Adipocyte (in vitro differentiated cells): ENCODE measurements at regions not wholly inside any gene's neighbourhood (a gene's known extent, or its start where the extent isn't known, plus 50 kb on each side); places are given as distances from the start of the nearest gene placed in this dataset.
A peak's percentile ranks its signal among the peaks of the same experiment; 100 is the strongest.

ENCODE experiments used
- DNase-seq: peaks from one replicate; pipeline ENCODE4 v3.0.0-alpha.2; 2015; ENCODE audit warnings: low read depth
- H3K27me3 ChIP-seq: replicated peaks from 2 replicates; pipeline ENCODE4 v1.7.0; 2013; ENCODE audit warnings: mild to moderate bottlenecking, low read length, moderate library complexity; ENCODE audit not compliant: control insufficient read depth, insufficient read depth
- H3K36me3 ChIP-seq: 2 replicates; pipeline ENCODE4 v1.7.0; 2013; ENCODE audit warnings: low read length, mild to moderate bottlenecking, moderate library complexity; ENCODE audit not compliant: control insufficient read depth, insufficient read depth, severe bottlenecking
- H3K4me1 ChIP-seq: 2 replicates; pipeline ENCODE4 v1.7.0; 2013; ENCODE audit warnings: mild to moderate bottlenecking, low read length, moderate library complexity; ENCODE audit not compliant: control insufficient read depth, insufficient read depth
- H3K4me3 ChIP-seq: 2 replicates; pipeline ENCODE4 v1.7.0; 2013; ENCODE audit warnings: mild to moderate bottlenecking, low read length, moderate library complexity
- H3K9ac ChIP-seq: 2 replicates; pipeline ENCODE4 v1.7.0; 2013; ENCODE audit warnings: mild to moderate bottlenecking, low read length, moderate library complexity
- H3K9me3 ChIP-seq: 2 replicates; pipeline ENCODE4 v1.7.0; 2013; ENCODE audit warnings: mild to moderate bottlenecking, low read length, moderate library complexity; ENCODE audit not compliant: control insufficient read depth

DNA sequence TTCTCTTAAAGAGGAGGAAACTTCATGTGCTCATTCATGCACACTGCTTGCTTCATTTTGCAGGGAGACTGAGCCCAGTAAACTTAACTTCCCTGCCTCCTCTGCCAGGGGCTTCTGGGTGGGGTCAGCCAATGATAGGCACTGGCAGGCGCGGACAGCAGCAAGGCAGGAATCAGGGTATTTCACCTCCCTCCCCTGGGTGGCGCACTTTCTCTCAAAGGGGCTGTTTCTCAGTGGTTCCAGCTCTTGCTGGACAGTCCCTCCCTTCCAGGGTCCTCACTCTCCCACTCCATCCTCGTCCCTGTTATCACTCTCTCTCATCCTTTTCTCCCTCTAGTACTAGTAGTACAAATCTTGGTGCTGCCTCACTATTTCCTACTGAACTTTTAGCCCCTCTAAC is 320.5 kb upstream of the ZNF521 start:
- Histone ChIP-seq H3K9me3 (peaks cover 3% of the 10 kb centered on the region), H3K36me3 (no peaks in the 10 kb centered on the region), H3K9ac (no peak overlapping the region), H3K27me3 (no peaks in the 10 kb centered on the region), H3K4me3 (no peak overlapping the region), H3K4me1 (no peaks in the 10 kb centered on the region)
- DNase-seq: no peak

DNA sequence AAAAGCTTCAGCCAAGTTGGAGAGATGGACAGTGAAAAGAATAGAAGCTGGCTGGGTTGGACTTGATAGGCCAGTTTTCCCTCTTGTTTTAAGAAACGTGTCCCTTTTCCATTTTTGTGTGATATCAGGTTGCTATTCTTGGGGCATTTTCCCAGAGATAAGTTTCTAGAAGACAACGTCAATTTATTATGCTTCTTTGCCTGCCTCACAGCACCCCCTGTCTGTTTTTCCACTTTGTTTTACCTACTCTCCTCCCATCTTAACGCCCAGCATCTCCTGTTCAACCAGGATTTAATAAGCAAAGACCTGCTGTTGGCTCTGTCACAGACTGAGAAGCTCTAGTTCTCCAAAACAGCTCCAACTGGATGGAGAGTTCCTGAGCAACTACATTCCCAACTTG is 317.8 kb upstream of the ZNF521 start:
- Histone ChIP-seq H3K9ac (no peak overlapping the region), H3K36me3 (no peaks in the 10 kb centered on the region), H3K9me3 (peaks cover 3% of the 10 kb centered on the region), H3K4me1 (no peaks in the 10 kb centered on the region), H3K4me3 (no peak overlapping the region), H3K27me3 (no peaks in the 10 kb centered on the region)
- no peak for DNase-seq

DNA sequence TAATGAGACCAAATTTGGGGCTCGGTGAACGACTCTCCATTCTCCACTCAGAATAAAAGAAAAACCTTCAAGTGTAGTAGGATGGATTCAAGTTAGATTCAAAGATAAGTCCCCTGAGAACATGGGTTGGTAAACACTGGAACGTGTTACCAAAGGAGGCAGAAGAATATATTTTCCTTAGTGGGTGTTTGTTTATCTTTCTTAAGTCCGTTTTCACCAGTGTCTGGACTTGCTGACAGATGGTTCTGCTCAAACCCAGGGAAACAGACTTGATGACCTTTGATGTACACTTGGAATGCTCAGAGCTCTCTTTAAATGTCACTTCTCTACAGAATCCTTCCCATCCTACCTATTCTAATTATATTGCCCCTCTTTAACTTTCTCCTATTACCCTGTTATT is 310.3 kb upstream of the ZNF521 start:
- Histone ChIP-seq H3K4me3 (no peak overlapping the region), H3K36me3 (no peaks in the 10 kb centered on the region), H3K9me3 (no peaks in the 10 kb centered on the region), H3K4me1 (no peaks in the 10 kb centered on the region), H3K9ac (no peak overlapping the region), H3K27me3 (no peaks in the 10 kb centered on the region)
- DNase-seq: peak; percentile 43

DNA sequence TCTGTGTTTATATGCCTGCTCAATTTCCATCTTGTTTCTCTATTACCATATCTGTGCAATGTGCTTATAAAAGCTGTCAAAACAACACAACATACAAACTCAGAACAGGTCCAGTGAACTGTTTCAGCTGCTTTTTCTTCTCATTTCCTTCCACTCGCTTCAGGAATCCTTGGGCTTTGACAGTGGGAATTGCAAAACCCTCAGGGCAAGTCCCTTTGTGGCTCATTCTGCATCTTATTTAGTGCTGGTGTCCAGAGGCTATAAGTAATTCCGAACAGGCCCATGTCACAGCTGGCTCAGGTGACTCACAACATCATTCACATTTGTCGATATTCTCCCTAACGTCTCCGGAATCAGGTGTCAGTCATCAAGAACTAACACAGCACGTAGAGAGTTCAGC is 309.9 kb upstream of the ZNF521 start:
- Histone ChIP-seq H3K9ac (no peak overlapping the region), H3K36me3 (no peaks in the 10 kb centered on the region), H3K27me3 (no peaks in the 10 kb centered on the region), H3K4me3 (no peak overlapping the region), H3K9me3 (no peaks in the 10 kb centered on the region), H3K4me1 (no peaks in the 10 kb centered on the region)
- peak; percentile 55 for DNase-seq

DNA sequence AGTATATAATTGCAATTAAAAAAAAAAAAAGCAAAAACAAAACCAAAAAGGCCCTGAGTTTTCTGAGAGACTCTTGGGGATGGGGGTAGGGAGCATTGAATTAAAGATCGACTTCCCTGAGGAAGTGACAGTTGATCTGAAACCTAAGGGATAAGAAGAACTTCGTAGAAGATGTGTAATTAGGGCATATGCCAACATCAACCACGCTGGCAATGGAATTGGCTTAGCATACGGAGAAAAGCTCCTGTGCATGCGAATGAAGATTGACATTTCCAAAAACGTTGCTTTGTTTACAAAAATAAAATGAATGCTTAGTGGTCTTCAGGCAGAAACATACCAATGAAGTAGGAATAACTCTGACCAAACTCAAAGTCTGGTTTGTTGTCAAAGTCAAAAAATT is 307.6 kb upstream of the ZNF521 start:
- H3K9me3 ChIP-seq: no peaks in the 10 kb centered on the region
- H3K4me3 ChIP-seq: no peak overlapping the region
- H3K4me1 ChIP-seq: no peaks in the 10 kb centered on the region
- H3K27me3 ChIP-seq: no peaks in the 10 kb centered on the region
- H3K36me3 ChIP-seq: no peaks in the 10 kb centered on the region
- no peak for DNase-seq
- H3K9ac ChIP-seq: no peak overlapping the region

DNA sequence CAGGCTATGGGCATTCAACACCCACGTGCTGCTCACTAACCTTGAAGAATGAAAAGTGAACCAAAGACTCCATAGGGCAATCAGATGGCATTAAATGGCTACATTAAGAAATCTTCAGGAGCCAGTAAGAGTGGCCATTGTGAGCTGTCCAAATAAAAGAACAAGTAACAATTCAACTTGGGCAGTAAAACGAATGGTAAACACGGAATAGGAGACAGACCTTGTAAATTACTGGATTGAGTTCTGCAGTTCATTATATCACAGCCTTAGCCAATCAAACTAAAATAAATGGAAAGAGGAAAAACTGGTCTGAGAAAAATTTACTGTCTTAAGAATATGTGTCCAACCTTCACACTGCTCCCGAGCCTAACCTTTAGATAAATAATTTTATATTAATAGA is 306.5 kb upstream of the ZNF521 start:
- H3K27me3 ChIP-seq: no peaks in the 10 kb centered on the region
- H3K4me1 ChIP-seq: no peaks in the 10 kb centered on the region
- H3K9ac ChIP-seq: no peak overlapping the region
- no peaks in the 10 kb centered on the region for H3K36me3 ChIP-seq
- no peak for DNase-seq
- no peak overlapping the region for H3K4me3 ChIP-seq
- no peaks in the 10 kb centered on the region for H3K9me3 ChIP-seq

DNA sequence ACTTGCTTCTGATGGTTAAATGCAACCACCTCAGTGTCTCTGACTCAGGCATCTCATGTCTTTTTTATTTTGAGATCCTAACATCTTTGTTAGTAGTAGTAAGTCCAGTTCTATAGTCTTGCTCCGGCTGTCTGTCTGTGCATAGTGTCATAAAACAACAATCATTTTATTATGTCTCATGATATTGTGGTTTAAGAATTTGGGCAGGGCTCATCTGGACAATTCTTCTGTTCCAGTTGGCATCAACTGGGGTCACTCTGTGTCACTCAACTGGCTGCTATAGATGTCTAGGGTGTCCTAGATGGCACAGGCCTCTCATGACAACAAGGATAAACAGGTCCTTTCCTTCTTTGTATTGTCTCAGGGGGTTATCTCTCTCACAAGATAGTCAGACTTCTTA is 299.6 kb upstream of the ZNF521 start:
- Histone ChIP-seq H3K4me1 (peaks cover 26% of the 10 kb centered on the region), H3K9ac (no peak overlapping the region), H3K27me3 (no peaks in the 10 kb centered on the region), H3K36me3 (no peaks in the 10 kb centered on the region), H3K4me3 (no peak overlapping the region), H3K9me3 (no peaks in the 10 kb centered on the region)
- no peak for DNase-seq

DNA sequence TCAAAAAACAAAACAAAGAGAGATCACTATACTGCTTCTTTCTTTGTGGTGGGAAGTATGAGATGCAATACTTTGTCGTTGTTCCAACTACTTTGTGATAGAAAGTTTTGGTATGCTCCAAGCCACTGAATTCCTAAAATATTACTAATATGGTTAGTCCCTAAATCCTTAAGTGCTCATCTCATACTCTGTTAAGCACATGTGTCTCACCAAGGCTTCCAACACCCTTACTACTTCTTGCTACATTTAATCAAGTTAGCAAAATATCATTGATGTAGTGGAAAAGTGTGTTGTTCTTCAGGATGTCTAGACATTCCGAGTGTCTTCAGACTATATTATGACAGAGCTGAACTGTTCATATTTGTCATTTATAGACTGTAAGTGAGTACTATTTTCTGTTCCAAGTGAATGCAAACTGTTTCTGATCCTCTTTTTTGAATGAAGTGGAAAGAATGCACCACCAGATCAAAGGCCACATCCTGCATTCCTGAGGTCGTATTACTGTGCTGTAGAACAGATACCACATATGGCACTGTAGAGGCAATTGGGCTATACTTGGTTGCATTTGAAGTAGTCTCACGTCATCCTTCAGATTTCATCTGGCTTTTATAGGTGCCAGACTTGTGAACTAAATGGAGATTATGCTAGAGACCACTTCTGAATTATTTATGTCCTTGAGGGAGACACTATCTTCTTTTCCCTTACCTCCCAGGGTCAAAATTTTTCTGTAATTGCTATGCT is 298.4 kb upstream of the ZNF521 start:
- Histone ChIP-seq H3K27me3 (no peaks in the 10 kb centered on the region), H3K36me3 (no peaks in the 10 kb centered on the region), H3K4me1 (peaks cover 26% of the 10 kb centered on the region), H3K4me3 (no peak overlapping the region), H3K9me3 (no peaks in the 10 kb centered on the region), H3K9ac (no peak overlapping the region)
- DNase-seq: peak; percentile 76

DNA sequence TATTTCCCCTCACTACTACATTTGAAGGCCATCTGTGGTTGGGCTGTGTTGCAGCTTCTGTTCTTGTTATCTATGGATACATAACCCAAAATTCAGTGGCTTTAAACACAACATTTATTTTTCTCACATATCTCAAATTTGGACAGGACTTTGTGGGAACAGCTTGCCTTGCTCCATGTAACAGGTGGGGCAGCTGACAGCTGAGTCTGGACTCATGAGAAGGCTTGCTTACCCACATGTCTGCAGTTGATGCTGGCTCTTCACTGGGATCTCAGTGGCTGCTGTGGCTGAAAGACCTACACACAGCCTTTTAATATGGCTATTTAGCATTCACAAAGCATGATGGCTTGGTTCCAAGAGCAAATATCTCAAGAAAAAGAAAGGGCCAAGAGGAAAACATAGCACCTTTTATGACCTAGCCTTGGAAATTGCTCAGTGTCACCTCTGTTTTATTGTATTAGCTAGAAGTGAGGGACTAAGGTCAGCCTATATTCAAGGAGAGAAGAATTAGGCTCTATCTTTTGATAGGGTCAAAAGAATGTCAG is 296.8 kb upstream of the ZNF521 start:
- Histone ChIP-seq H3K4me1 (peaks cover 26% of the 10 kb centered on the region), H3K27me3 (no peaks in the 10 kb centered on the region), H3K36me3 (no peaks in the 10 kb centered on the region), H3K9ac (no peak overlapping the region), H3K9me3 (no peaks in the 10 kb centered on the region), H3K4me3 (no peak overlapping the region)
- DNase-seq: no peak

DNA sequence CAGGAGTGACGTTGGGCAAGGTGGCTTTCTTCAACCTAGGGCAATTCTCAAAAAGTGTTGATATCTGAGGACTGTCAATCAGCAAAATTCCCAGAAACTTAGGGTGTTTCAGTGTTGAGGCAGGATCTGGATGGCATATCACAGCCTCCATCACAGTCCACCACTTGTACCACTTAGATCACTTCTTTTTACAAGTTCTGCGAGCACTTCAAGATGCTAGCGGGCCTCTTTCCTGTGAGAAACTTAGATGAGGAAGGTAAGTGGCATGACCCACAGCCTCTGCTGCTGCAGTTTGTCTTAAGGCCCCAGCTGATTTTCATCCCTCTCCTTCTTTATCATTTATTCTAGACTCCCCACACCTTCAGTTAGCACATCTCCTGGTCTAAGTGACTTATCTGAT is 295.4 kb upstream of the ZNF521 start:
- H3K36me3 ChIP-seq: no peaks in the 10 kb centered on the region
- DNase-seq: no peak
- no peaks in the 10 kb centered on the region for H3K9me3 ChIP-seq
- no peak overlapping the region for H3K4me3 ChIP-seq
- H3K4me1 ChIP-seq: peaks cover 26% of the 10 kb centered on the region
- H3K9ac ChIP-seq: no peak overlapping the region
- no peaks in the 10 kb centered on the region for H3K27me3 ChIP-seq

DNA sequence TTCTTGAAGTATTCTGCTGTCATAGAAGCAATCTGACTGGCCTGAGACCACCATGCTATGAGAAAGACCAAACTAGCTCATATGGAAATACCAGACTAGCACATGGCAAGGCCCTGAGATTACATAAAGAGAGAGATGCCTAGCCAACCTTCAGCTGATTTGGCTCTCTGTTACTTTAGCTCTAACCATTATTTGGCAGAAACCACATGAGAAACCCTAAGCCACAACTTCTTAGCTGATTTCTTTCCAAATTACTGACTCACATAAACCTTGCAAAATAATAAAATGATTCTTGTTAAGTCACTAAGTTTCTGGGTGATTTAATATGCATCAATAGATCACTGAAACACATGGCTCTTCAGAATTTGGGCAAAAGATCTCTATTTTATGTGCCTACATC is 295.0 kb upstream of the ZNF521 start:
- Histone ChIP-seq H3K9me3 (no peaks in the 10 kb centered on the region), H3K36me3 (no peaks in the 10 kb centered on the region), H3K4me1 (peaks cover 26% of the 10 kb centered on the region), H3K27me3 (no peaks in the 10 kb centered on the region), H3K4me3 (no peak overlapping the region), H3K9ac (no peak overlapping the region)
- DNase-seq: peak; percentile 16

DNA sequence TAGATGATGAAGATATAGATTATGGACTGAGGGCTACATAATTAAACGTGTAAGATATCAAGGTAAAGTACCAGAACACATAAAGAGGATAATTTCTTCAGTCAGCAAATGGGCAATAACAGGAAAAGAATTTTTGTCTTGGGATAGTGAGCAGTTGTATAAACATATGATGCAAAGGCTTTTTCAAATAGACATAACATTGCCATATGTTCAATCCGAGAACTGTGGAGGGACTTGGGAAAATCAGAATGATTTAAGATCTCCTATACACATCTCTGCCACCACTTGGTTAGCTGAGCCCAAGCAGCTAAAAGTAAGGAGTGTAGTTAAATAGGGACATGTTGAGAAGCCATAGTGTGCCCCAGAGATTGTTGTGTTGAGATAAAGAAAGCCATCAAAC is 287.6 kb upstream of the ZNF521 start:
- DNase-seq: no peak
- Histone ChIP-seq H3K27me3 (peaks cover 25% of the 10 kb centered on the region), H3K4me3 (no peak overlapping the region), H3K9ac (no peak overlapping the region), H3K4me1 (no peaks in the 10 kb centered on the region), H3K36me3 (no peaks in the 10 kb centered on the region), H3K9me3 (no peaks in the 10 kb centered on the region)
